ENCODE measurements at regions not wholly inside any gene's neighbourhood (a gene's known extent, or its start where the extent isn't known, plus 50 kb on each side); places are given as distances from the start of the nearest gene placed in this dataset.

- DNase-seq = no peak
Measured at GRCh38 chr15:60095711-60096110, 91.6 kb downstream of the FOXB1 start.

- no peak for DNase-seq
Measured at GRCh38 chr15:60096157-60096556, 92.0 kb downstream of the FOXB1 start.

- no peak for DNase-seq
Measured at GRCh38 chr15:60101416-60101815, 97.3 kb downstream of the FOXB1 start.

- DNase-seq = no peak
Measured at GRCh38 chr15:60102748-60103147, 98.6 kb downstream of the FOXB1 start.

- DNase-seq = no peak
Measured at GRCh38 chr15:60110909-60111308, 106.8 kb downstream of the FOXB1 start.

GRCh38 chr15:60115579-60116380 is 111.7 kb downstream of the FOXB1 start:
- DNase-seq = no peak

GRCh38 chr15:60116456-60117089 is 112.5 kb downstream of the FOXB1 start:
- DNase-seq = no peak

GRCh38 chr15:60118146-60118545 is 114.0 kb downstream of the FOXB1 start:
- DNase-seq = no peak

GRCh38 chr15:60118626-60119025 is 114.5 kb downstream of the FOXB1 start:
- no peak for DNase-seq

- DNase-seq = no peak
Measured at GRCh38 chr15:60119101-60119500, 115.0 kb downstream of the FOXB1 start.

GRCh38 chr15:60120100-60120499 is 116.0 kb downstream of the FOXB1 start:
- peak; percentile 0 for DNase-seq

- DNase-seq = no peak
Measured at GRCh38 chr15:60121845-60122244, 117.7 kb downstream of the FOXB1 start.

GRCh38 chr15:60122691-60123090 is 118.6 kb downstream of the FOXB1 start:
- DNase-seq = no peak

GRCh38 chr15:60124460-60125070 is 120.5 kb downstream of the FOXB1 start:
- no peak for DNase-seq

- no peak for DNase-seq
Measured at GRCh38 chr15:60125334-60125733, 121.2 kb downstream of the FOXB1 start.

- no peak for DNase-seq
Measured at GRCh38 chr15:60126200-60126599, 122.1 kb downstream of the FOXB1 start.

GRCh38 chr15:60126661-60127060 is 122.5 kb downstream of the FOXB1 start:
- DNase-seq = no peak

GRCh38 chr15:60128000-60128376 is 123.9 kb downstream of the FOXB1 start:
- DNase-seq = no peak

GRCh38 chr15:60128710-60129109 is 124.6 kb downstream of the FOXB1 start:
- no peak for DNase-seq

GRCh38 chr15:60130398-60130797 is 126.3 kb downstream of the FOXB1 start:
- DNase-seq = no peak

- no peak for DNase-seq
Measured at GRCh38 chr15:60130821-60131220, 126.7 kb downstream of the FOXB1 start.

- DNase-seq = no peak
Measured at GRCh38 chr15:60134609-60135008, 130.5 kb downstream of the FOXB1 start.

- DNase-seq = no peak
Measured at GRCh38 chr15:60135961-60136360, 131.8 kb downstream of the FOXB1 start.

- no peak for DNase-seq
Measured at GRCh38 chr15:60137711-60138396, 133.7 kb downstream of the FOXB1 start.

Data from NCI-H2029 (cell line).